ENCODE measurements at regions not wholly inside any gene's neighbourhood (a gene's known extent, or its start where the extent isn't known, plus 50 kb on each side); places are given as distances from the start of the nearest gene placed in this dataset.
"Not testable (repeated sequence)": the region's sequence is repeated elsewhere in the genome, so short reads cannot be mapped to it uniquely, and the experiment has no call there.

GRCh38 chr7:3174515-3175284 lies 126.4 kb upstream of the SDK1 start:
- TF ChIP-seq POLR2A (IDR thresholded peaks at IDR 0.05; ENCODE audit: low read depth, low read length): no peak
- no peak for TF ChIP-seq SPI1 (IDR thresholded peaks at IDR 0.05; ENCODE audit: low read depth, low read length)
- no peak for TF ChIP-seq POU2F2 (IDR thresholded peaks at IDR 0.05; ENCODE audit: low read depth, low read length)
- TF ChIP-seq POLR2AphosphoS5 (IDR thresholded peaks at IDR 0.05; ENCODE audit: low read depth, low read length): no peak
- TF ChIP-seq TAF1 (IDR thresholded peaks at IDR 0.05; ENCODE audit: low read depth, low read length): no peak
- no peak for TF ChIP-seq PAX5 (IDR thresholded peaks at IDR 0.05; ENCODE audit: insufficient read depth, low read length, severe bottlenecking)
- DNase-seq (ENCODE audit: insufficient read length, low spot score) (no peak), FAIRE-seq (no peak)

DNA sequence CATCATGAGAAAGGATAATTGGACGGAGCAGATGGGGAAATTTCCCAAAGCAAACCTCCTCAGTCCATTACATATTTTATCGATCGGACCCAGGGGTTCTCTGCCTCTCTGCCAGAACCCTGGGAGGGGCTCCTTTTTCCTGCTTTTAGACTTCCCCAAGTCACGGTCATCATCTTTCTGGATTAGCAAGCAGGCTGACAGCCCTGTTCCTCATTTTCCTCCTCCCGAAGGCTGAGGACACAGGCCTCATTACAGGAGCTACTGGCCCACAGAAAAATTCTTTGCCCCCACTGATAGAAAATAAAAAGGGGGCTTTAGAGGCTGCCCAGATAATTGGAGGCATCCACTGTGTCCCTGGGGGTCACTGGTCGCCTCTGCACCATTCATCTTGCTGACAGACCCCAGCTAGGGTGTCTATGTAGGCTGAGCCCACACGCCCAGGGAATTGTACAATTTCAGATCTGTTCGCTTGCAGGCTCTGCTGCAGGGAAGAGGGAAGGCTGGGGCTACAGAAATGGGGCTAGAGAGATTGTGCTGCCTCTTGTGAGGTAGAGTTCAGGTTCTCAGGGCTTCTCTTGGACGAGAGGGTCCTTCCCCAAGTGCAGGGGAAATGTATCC lies 125.7 kb upstream of the SDK1 start:
- FAIRE-seq: no peak
- DNase-seq (ENCODE audit: insufficient read length, low spot score): no peak
- no peak for TF ChIP-seq PAX5 (IDR thresholded peaks at IDR 0.05; ENCODE audit: insufficient read depth, low read length, severe bottlenecking)
- no peak for TF ChIP-seq POU2F2 (IDR thresholded peaks at IDR 0.05; ENCODE audit: low read depth, low read length)
- TF ChIP-seq POLR2A (IDR thresholded peaks at IDR 0.05; ENCODE audit: low read depth, low read length): no peak
- TF ChIP-seq TAF1 (IDR thresholded peaks at IDR 0.05; ENCODE audit: low read depth, low read length): no peak
- TF ChIP-seq SPI1 (IDR thresholded peaks at IDR 0.05; ENCODE audit: low read depth, low read length): no peak
- no peak for TF ChIP-seq POLR2AphosphoS5 (IDR thresholded peaks at IDR 0.05; ENCODE audit: low read depth, low read length)

GRCh38 chr7:3176112-3177000 lies 124.7 kb upstream of the SDK1 start:
- no peak for TF ChIP-seq POU2F2 (IDR thresholded peaks at IDR 0.05; ENCODE audit: low read depth, low read length)
- TF ChIP-seq SPI1 (IDR thresholded peaks at IDR 0.05; ENCODE audit: low read depth, low read length): no peak
- TF ChIP-seq PAX5 (IDR thresholded peaks at IDR 0.05; ENCODE audit: insufficient read depth, low read length, severe bottlenecking): no peak
- no peak for TF ChIP-seq POLR2AphosphoS5 (IDR thresholded peaks at IDR 0.05; ENCODE audit: low read depth, low read length)
- TF ChIP-seq POLR2A (IDR thresholded peaks at IDR 0.05; ENCODE audit: low read depth, low read length): no peak
- TF ChIP-seq TAF1 (IDR thresholded peaks at IDR 0.05; ENCODE audit: low read depth, low read length): no peak
- no peak for DNase-seq (ENCODE audit: insufficient read length, low spot score)
- FAIRE-seq: no peak

GRCh38 chr7:3177271-3177670 lies 123.8 kb upstream of the SDK1 start:
- TF ChIP-seq TAF1 (IDR thresholded peaks at IDR 0.05; ENCODE audit: low read depth, low read length): no peak
- no peak for TF ChIP-seq POLR2AphosphoS5 (IDR thresholded peaks at IDR 0.05; ENCODE audit: low read depth, low read length)
- TF ChIP-seq SPI1 (IDR thresholded peaks at IDR 0.05; ENCODE audit: low read depth, low read length): no peak
- TF ChIP-seq POLR2A (IDR thresholded peaks at IDR 0.05; ENCODE audit: low read depth, low read length): no peak
- no peak for TF ChIP-seq POU2F2 (IDR thresholded peaks at IDR 0.05; ENCODE audit: low read depth, low read length)
- no peak for TF ChIP-seq PAX5 (IDR thresholded peaks at IDR 0.05; ENCODE audit: insufficient read depth, low read length, severe bottlenecking)
- FAIRE-seq: no peak
- no peak for DNase-seq (ENCODE audit: insufficient read length, low spot score)

DNA sequence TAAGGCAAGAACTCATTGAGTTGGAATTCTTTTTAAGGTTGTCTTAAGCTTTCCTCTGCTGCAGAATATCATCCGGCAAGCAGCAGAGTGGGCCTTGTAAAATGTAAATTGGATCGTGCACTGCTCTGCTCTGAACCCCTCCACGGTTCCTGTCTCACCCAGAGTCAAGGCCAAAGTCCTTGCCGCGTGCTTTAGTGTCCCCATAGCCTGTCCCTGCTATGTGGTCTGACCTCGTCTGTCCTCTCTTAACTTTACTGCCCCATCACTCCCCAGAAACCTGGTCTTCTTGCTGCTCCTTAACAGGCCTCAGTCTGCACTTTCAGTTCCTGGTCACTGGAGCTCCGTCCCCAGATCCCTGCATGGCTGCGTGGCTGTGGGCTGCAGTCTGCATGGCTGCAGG lies 121.6 kb upstream of the SDK1 start:
- DNase-seq (ENCODE audit: insufficient read length, low spot score) (no peak), FAIRE-seq (no peak)
- TF ChIP-seq PAX5 (IDR thresholded peaks at IDR 0.05; ENCODE audit: insufficient read depth, low read length, severe bottlenecking) (no peak), POLR2A (IDR thresholded peaks at IDR 0.05; ENCODE audit: low read depth, low read length) (no peak), POLR2AphosphoS5 (IDR thresholded peaks at IDR 0.05; ENCODE audit: low read depth, low read length) (no peak), POU2F2 (IDR thresholded peaks at IDR 0.05; ENCODE audit: low read depth, low read length) (no peak), SPI1 (IDR thresholded peaks at IDR 0.05; ENCODE audit: low read depth, low read length) (no peak), TAF1 (IDR thresholded peaks at IDR 0.05; ENCODE audit: low read depth, low read length) (no peak)

GRCh38 chr7:3180604-3181003 lies 120.4 kb upstream of the SDK1 start:
- FAIRE-seq (no peak), DNase-seq (ENCODE audit: insufficient read length, low spot score) (no peak)
- TF ChIP-seq PAX5 (IDR thresholded peaks at IDR 0.05; ENCODE audit: insufficient read depth, low read length, severe bottlenecking) (no peak), POLR2AphosphoS5 (IDR thresholded peaks at IDR 0.05; ENCODE audit: low read depth, low read length) (no peak), POU2F2 (IDR thresholded peaks at IDR 0.05; ENCODE audit: low read depth, low read length) (no peak), POLR2A (IDR thresholded peaks at IDR 0.05; ENCODE audit: low read depth, low read length) (no peak), SPI1 (IDR thresholded peaks at IDR 0.05; ENCODE audit: low read depth, low read length) (no peak), TAF1 (IDR thresholded peaks at IDR 0.05; ENCODE audit: low read depth, low read length) (no peak)

DNA sequence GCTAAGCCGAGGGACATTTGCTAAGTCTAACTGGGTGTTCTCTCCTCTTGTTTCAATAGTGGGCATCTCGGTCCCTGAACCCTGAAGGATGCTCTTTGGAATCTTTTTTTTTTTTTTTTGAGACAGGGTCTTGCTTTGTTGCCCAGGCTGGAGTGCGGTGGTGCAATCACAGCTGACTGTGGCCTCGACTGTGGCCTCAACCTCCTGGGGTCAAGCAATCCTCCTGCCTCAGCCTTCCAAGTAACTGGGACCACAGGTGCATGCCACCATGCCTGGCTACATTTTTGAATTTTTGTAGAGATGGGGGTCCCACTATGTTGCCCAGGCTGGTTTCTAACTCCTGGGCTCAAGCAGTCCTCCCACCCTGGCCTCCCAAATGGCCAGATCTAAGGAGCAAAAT lies 119.0 kb upstream of the SDK1 start:
- FAIRE-seq: not testable (repeated sequence)

DNA sequence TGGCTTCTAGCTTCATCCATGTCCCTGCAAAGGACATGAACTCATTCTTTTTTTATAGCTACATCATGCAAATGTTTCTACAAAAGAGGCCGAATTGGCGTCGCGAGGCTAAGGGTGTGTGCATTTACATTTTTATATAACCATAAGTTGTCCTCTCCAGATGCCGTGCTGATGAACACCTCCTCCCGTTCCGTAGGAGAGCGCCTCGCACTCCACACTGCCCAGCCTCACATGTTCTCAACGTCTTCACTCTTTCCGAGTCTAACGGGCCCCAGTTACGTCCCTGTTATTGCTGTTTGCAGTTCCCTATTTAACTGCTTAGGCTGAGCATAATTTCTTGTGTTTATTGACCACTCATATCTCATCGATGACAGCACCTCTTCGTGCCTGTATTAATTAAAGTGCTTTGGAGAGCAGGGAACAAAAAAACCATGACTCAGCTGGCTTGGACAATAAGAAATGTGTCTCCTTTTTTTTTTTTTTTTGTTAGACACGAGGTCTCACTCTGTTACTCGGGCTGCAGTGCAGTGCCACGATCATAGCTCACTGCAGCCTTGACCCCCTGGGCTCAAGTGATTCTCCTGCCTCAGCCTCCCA lies 113.5 kb upstream of the SDK1 start:
- no peak for FAIRE-seq
- no peak for DNase-seq (ENCODE audit: insufficient read length, low spot score)
- no peak for TF ChIP-seq TAF1 (IDR thresholded peaks at IDR 0.05; ENCODE audit: low read depth, low read length)
- no peak for TF ChIP-seq POLR2A (IDR thresholded peaks at IDR 0.05; ENCODE audit: low read depth, low read length)
- TF ChIP-seq POU2F2 (IDR thresholded peaks at IDR 0.05; ENCODE audit: low read depth, low read length): no peak
- no peak for TF ChIP-seq PAX5 (IDR thresholded peaks at IDR 0.05; ENCODE audit: insufficient read depth, low read length, severe bottlenecking)
- no peak for TF ChIP-seq POLR2AphosphoS5 (IDR thresholded peaks at IDR 0.05; ENCODE audit: low read depth, low read length)
- TF ChIP-seq SPI1 (IDR thresholded peaks at IDR 0.05; ENCODE audit: low read depth, low read length): no peak

More for the DNA sequence above, 119.0 kb upstream of the SDK1 start:
- not testable (repeated sequence) for DNase-seq (ENCODE audit: insufficient read length, low spot score)

- DNase-seq (ENCODE audit: insufficient read length, low spot score) (no peak), FAIRE-seq (no peak)
- TF ChIP-seq SPI1 (IDR thresholded peaks at IDR 0.05; ENCODE audit: low read depth, low read length) (no peak), TAF1 (IDR thresholded peaks at IDR 0.05; ENCODE audit: low read depth, low read length) (no peak), POU2F2 (IDR thresholded peaks at IDR 0.05; ENCODE audit: low read depth, low read length) (no peak), POLR2A (IDR thresholded peaks at IDR 0.05; ENCODE audit: low read depth, low read length) (no peak)
Measured at GRCh38 chr7:3188946-3189345, 112.1 kb upstream of the SDK1 start.
